ENCODE measurements at regions not wholly inside any gene's neighbourhood (a gene's known extent, or its start where the extent isn't known, plus 50 kb on each side); places are given as distances from the start of the nearest gene placed in this dataset.

DNA sequence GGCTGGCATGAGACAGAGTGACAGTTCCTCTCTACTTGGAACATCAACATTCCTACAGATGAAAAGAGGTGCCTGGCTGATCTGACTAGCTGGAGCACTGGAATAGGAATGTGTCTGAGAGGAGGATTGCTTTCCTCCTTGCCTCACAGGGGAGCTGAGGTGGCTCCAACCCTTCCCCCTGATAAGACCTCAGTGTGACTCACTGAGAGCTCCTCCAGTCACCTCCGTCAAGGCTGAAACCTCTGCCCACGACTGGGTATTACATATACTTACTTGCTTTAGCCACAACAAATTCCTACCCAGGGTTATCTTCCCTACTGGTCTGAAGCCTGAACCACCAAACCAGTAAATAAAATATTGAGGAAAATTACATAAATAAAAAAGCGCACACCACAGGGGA, 342.7 kb upstream of the REG3G start:
- Histone ChIP-seq H3K4me3 (ENCODE audit: low read length) (no peak overlapping the region), H3K4me1 (ENCODE audit: control insufficient read depth, insufficient read depth, low read length) (no peaks in the 10 kb centered on the region), H3K36me3 (ENCODE audit: control insufficient read depth, insufficient read depth, low read length) (no peaks in the 10 kb centered on the region), H3K27ac (ENCODE audit: low read depth, low read length) (no peak overlapping the region), H3K9ac (ENCODE audit: extremely low read depth, low read length, poor library complexity, severe bottlenecking) (no peak overlapping the region), H3K27me3 (ENCODE audit: control insufficient read depth, insufficient read depth, low read length, poor library complexity, severe bottlenecking) (no peaks in the 10 kb centered on the region), H3K9me3 (ENCODE audit: control insufficient read depth, low read length) (no peaks in the 10 kb centered on the region)
- Mint-ChIP-seq H3K27ac (no peak overlapping the region), H3K36me3 (ENCODE audit: low read depth) (no peaks in the 10 kb centered on the region), H3K27me3 (ENCODE audit: insufficient read depth) (no peaks in the 10 kb centered on the region), H3K4me1 (no peaks in the 10 kb centered on the region), H3K4me3 (no peak overlapping the region), H3K9me3 (peaks cover 2% of the 10 kb centered on the region)
- WGBS, 2 experiments (ENCODE audit: insufficient coverage in 1 of 2, insufficient read length in 1 of 2): 84 to 100% methylated on average over 1 to 3 of the region's 3 CpGs
- TF ChIP-seq, protein P1, sequence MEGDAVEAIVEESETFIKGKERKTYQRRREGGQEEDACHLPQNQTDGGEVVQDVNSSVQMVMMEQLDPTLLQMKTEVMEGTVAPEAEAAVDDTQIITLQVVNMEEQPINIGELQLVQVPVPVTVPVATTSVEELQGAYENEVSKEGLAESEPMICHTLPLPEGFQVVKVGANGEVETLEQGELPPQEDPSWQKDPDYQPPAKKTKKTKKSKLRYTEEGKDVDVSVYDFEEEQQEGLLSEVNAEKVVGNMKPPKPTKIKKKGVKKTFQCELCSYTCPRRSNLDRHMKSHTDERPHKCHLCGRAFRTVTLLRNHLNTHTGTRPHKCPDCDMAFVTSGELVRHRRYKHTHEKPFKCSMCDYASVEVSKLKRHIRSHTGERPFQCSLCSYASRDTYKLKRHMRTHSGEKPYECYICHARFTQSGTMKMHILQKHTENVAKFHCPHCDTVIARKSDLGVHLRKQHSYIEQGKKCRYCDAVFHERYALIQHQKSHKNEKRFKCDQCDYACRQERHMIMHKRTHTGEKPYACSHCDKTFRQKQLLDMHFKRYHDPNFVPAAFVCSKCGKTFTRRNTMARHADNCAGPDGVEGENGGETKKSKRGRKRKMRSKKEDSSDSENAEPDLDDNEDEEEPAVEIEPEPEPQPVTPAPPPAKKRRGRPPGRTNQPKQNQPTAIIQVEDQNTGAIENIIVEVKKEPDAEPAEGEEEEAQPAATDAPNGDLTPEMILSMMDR (conservative IDR thresholded peaks at IDR 0.05): no peak
- no peak for DNase-seq

GRCh38 chr2:78686625-78687153, 338.8 kb upstream of the REG3G start:
- no peaks in the 10 kb centered on the region for H3K27me3 Mint-ChIP-seq (ENCODE audit: insufficient read depth)
- peaks cover 2% of the 10 kb centered on the region for H3K9me3 Mint-ChIP-seq
- H3K4me3 Mint-ChIP-seq: no peak overlapping the region
- Histone ChIP-seq H3K4me3 (ENCODE audit: low read length) (no peak overlapping the region), H3K27me3 (ENCODE audit: control insufficient read depth, insufficient read depth, low read length, poor library complexity, severe bottlenecking) (no peaks in the 10 kb centered on the region), H3K36me3 (ENCODE audit: control insufficient read depth, insufficient read depth, low read length) (no peaks in the 10 kb centered on the region), H3K27ac (ENCODE audit: low read depth, low read length) (no peak overlapping the region), H3K4me1 (ENCODE audit: control insufficient read depth, insufficient read depth, low read length) (no peaks in the 10 kb centered on the region), H3K9me3 (ENCODE audit: control insufficient read depth, low read length) (no peaks in the 10 kb centered on the region), H3K9ac (ENCODE audit: extremely low read depth, low read length, poor library complexity, severe bottlenecking) (no peak overlapping the region)
- TF ChIP-seq, protein P1 (conservative IDR thresholded peaks at IDR 0.05): no peak
- no peaks in the 10 kb centered on the region for H3K36me3 Mint-ChIP-seq (ENCODE audit: low read depth)
- H3K4me1 Mint-ChIP-seq: no peaks in the 10 kb centered on the region
- WGBS, 2 experiments (ENCODE audit: insufficient coverage in 1 of 2, insufficient read length in 1 of 2): 83 to 94% methylated on average over 1 to 3 of the region's 3 CpGs
- no peak for DNase-seq
- H3K27ac Mint-ChIP-seq: no peak overlapping the region

DNA sequence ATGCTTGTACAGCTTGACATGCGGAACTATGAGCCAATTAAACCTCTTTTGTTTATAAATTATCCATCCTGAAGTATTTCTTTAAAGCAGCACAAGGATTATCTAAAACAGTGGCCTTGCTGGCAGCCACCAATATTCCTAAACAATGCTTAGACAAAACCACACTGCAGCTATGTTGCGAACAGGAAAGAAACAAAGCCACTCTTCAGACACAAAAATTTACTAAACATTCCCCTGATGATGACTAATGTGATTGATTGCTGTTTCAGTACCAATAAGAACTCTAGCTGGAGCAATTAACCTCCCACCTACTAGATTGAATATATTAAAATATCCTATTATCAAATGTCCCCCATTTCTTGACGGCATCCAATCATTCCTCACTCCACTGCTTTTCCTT, 325.8 kb upstream of the REG3G start:
- no peaks in the 10 kb centered on the region for H3K9me3 Mint-ChIP-seq
- Histone ChIP-seq H3K4me3 (ENCODE audit: low read length) (no peak overlapping the region), H3K9ac (ENCODE audit: extremely low read depth, low read length, poor library complexity, severe bottlenecking) (no peak overlapping the region), H3K9me3 (ENCODE audit: control insufficient read depth, low read length) (no peaks in the 10 kb centered on the region), H3K27me3 (ENCODE audit: control insufficient read depth, insufficient read depth, low read length, poor library complexity, severe bottlenecking) (no peaks in the 10 kb centered on the region), H3K36me3 (ENCODE audit: control insufficient read depth, insufficient read depth, low read length) (no peaks in the 10 kb centered on the region), H3K4me1 (ENCODE audit: control insufficient read depth, insufficient read depth, low read length) (no peaks in the 10 kb centered on the region), H3K27ac (ENCODE audit: low read depth, low read length) (no peak overlapping the region)
- no peaks in the 10 kb centered on the region for H3K4me1 Mint-ChIP-seq
- no peaks in the 10 kb centered on the region for H3K36me3 Mint-ChIP-seq (ENCODE audit: low read depth)
- H3K4me3 Mint-ChIP-seq: no peak overlapping the region
- TF ChIP-seq, protein P1 (conservative IDR thresholded peaks at IDR 0.05): no peak
- no peak for DNase-seq
- H3K27ac Mint-ChIP-seq: no peak overlapping the region
- WGBS, 2 experiments (ENCODE audit: insufficient coverage in 1 of 2, insufficient read length in 1 of 2): 91 to 100% methylated on average over 1 to 3 of the region's 3 CpGs
- H3K27me3 Mint-ChIP-seq (ENCODE audit: insufficient read depth): no peaks in the 10 kb centered on the region
